CD4-positive, alpha-beta memory T cell (primary cell): ENCODE measurements at regions not wholly inside any gene's neighbourhood (a gene's known extent, or its start where the extent isn't known, plus 50 kb on each side); places are given as distances from the start of the nearest gene placed in this dataset.

Experiments used
- CTCF ChIA-PET: fragments of 350-600 bp; sonication (Branson Sonifier 250); formaldehyde crosslinking; loops from one replicate; lab custom pipeline; 2021; ENCODE audit warnings: inconsistent platforms; ENCODE audit not compliant: partially characterized antibody; lab: Charles Lee
- POLR2A ChIA-PET: fragments of 350-600 bp; sonication (Branson Sonifier 250); formaldehyde crosslinking; loops from one replicate; lab custom pipeline; 2021; ENCODE audit not compliant: partially characterized antibody; lab: Charles Lee
- DNase-seq, 5 donors: peaks; one replicate each; pipeline versions ENCODE4 v3.0.0 to v3.0.0-alpha.2; 2020 to 2022; ENCODE audit warnings: mixed read lengths in 1 of 5
- H3K27ac ChIP-seq: one replicate; pipeline ENCODE4 v1.7.0; 2013; ENCODE audit warnings: low read depth, low read length
- H3K27me3 ChIP-seq: 2 replicates; pipeline ENCODE4 v1.7.0; 2013; ENCODE audit warnings: mild to moderate bottlenecking, low read length, moderate library complexity; ENCODE audit not compliant: insufficient read depth
- H3K36me3 ChIP-seq: 2 replicates; pipeline ENCODE4 v1.7.0; 2013; ENCODE audit warnings: mild to moderate bottlenecking, low read length, moderate library complexity; ENCODE audit not compliant: insufficient read depth
- H3K4me1 ChIP-seq: 2 replicates; pipeline ENCODE4 v1.7.0; 2013; ENCODE audit warnings: mild to moderate bottlenecking, low read length, moderate library complexity; ENCODE audit not compliant: insufficient read depth
- H3K4me3 ChIP-seq, 2 donors: one replicate each; pipeline ENCODE4 v1.7.0; 2013; ENCODE audit warnings: low read length in 2 of 2, mild to moderate bottlenecking in 1 of 2
- H3K9me3 ChIP-seq, 2 donors: one replicate each; pipeline ENCODE4 v1.7.0; 2013; ENCODE audit warnings: low read length in 2 of 2, control low read depth in 1 of 2; ENCODE audit not compliant: control insufficient read depth in 1 of 2
- H3K27ac Mint-ChIP-seq, 7 donors: one replicate each; pipeline ENCODE4 v1.8.0; 2020 to 2021; ENCODE audit warnings: mixed read lengths in 7 of 7, mild to moderate bottlenecking in 6 of 7, inconsistent platforms in 3 of 7, moderate library complexity in 3 of 7
- H3K27me3 Mint-ChIP-seq, 2 donors: one replicate each; pipeline ENCODE4 v1.8.0; 2020 to 2021; ENCODE audit warnings: mixed read lengths in 2 of 2
- H3K36me3 Mint-ChIP-seq, 2 donors: one replicate each; pipeline ENCODE4 v1.8.0; 2020 to 2021; ENCODE audit warnings: mixed read lengths in 2 of 2, inconsistent platforms in 1 of 2, mild to moderate bottlenecking in 1 of 2
- H3K4me1 Mint-ChIP-seq, 4 donors: one replicate each; pipeline ENCODE4 v1.8.0; 2020 to 2021; ENCODE audit warnings: mixed read lengths in 4 of 4, mild to moderate bottlenecking in 1 of 4
- H3K4me3 Mint-ChIP-seq, 8 donors: one replicate each; pipeline ENCODE4 v1.8.0; 2020 to 2021; ENCODE audit warnings: mixed read lengths in 8 of 8, mild to moderate bottlenecking in 7 of 8, moderate library complexity in 6 of 8, inconsistent platforms in 3 of 8
- H3K9me3 Mint-ChIP-seq, 8 donors: one replicate each; pipeline ENCODE4 v1.8.0; 2020 to 2021; ENCODE audit warnings: mixed read lengths in 8 of 8, mild to moderate bottlenecking in 5 of 8, inconsistent platforms in 3 of 8, moderate library complexity in 1 of 8
- intact Hi-C: fragments of 100-400 bp; cut with micrococcal nuclease; formaldehyde crosslinking; loops from one replicate; pipeline ENCODE4 v1.15.1; 2023

DNA sequence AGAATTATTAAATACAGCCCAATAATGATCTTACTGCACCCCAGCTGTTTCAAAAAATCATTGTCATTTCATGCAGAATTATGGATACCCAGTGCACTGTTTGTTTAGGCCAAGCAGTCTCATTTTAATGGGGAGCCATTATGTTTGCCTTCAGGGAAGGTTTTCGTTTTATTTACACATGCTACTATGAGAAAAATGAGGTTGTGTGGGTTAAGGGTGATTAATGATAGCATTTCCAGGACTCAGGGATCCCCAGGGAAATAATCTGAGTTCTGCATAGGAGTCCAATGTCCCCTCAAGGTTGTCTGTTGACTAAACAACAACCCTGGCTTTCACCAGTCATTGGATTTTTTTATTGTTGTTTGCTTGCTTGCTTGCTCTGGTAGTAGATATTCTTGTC is 71.0 kb upstream of the ZP4 start:
- H3K27me3 ChIP-seq = no peaks in the 10 kb centered on the region
- no peaks in the 10 kb centered on the region for H3K36me3 ChIP-seq
- no peaks in the 10 kb centered on the region for H3K4me1 ChIP-seq
- no peak for DNase-seq
- H3K9me3 ChIP-seq = no peaks in the 10 kb centered on the region
- CTCF ChIA-PET = no interaction called here
- intact Hi-C loops = no loop called here
- H3K27ac Mint-ChIP-seq = no peak overlapping the region
- no peak overlapping the region for H3K4me3 Mint-ChIP-seq
- peaks cover 0 to 4% (median 0%) of the 10 kb centered on the region in 8 donors for H3K9me3 Mint-ChIP-seq
- POLR2A ChIA-PET = no interaction called here
- no peaks in the 10 kb centered on the region for H3K36me3 Mint-ChIP-seq
- no peak overlapping the region for H3K27ac ChIP-seq
- no peaks in the 10 kb centered on the region for H3K4me1 Mint-ChIP-seq
- H3K27me3 Mint-ChIP-seq = peaks cover 0 to 2% of the 10 kb centered on the region in 2 donors
- no peak overlapping the region for H3K4me3 ChIP-seq

- no peaks in the 10 kb centered on the region for H3K9me3 ChIP-seq
- DNase-seq = no peak
- H3K27me3 ChIP-seq = no peaks in the 10 kb centered on the region
- Mint-ChIP-seq H3K4me1 (no peaks in the 10 kb centered on the region), H3K27me3 (peaks cover 0 to 2% of the 10 kb centered on the region in 2 donors), H3K36me3 (no peaks in the 10 kb centered on the region), H3K4me3 (peak overlapping the region in 1 of 8 donors; percentile 3), H3K9me3 (peaks cover 0 to 4% (median 0%) of the 10 kb centered on the region in 8 donors), H3K27ac (no peak overlapping the region)
- H3K27ac ChIP-seq = no peak overlapping the region
- ChIA-PET POLR2A (no interaction called here), CTCF (no interaction called here)
- H3K4me3 ChIP-seq = no peak overlapping the region
- no peaks in the 10 kb centered on the region for H3K4me1 ChIP-seq
- H3K36me3 ChIP-seq = no peaks in the 10 kb centered on the region
- intact Hi-C loops = no loop called here
These were observed 69.1 kb upstream of the ZP4 start for GRCh38 chr1:237959838-237960237.

GRCh38 chr1:237953238-237953637 is 62.5 kb upstream of the ZP4 start:
- no peaks in the 10 kb centered on the region for H3K36me3 Mint-ChIP-seq
- Histone ChIP-seq H3K4me1 (no peaks in the 10 kb centered on the region), H3K27me3 (no peaks in the 10 kb centered on the region), H3K27ac (no peak overlapping the region), H3K4me3 (no peak overlapping the region), H3K36me3 (no peaks in the 10 kb centered on the region), H3K9me3 (no peaks in the 10 kb centered on the region)
- no peaks in the 10 kb centered on the region for H3K9me3 Mint-ChIP-seq
- H3K27ac Mint-ChIP-seq = no peak overlapping the region
- no peak for DNase-seq
- intact Hi-C loops = no loop called here
- POLR2A ChIA-PET = no interaction called here
- no peaks in the 10 kb centered on the region for H3K27me3 Mint-ChIP-seq
- CTCF ChIA-PET = no interaction called here
- no peaks in the 10 kb centered on the region for H3K4me1 Mint-ChIP-seq
- no peak overlapping the region for H3K4me3 Mint-ChIP-seq
